RWPE2 (cell line): ENCODE measurements at regions not wholly inside any gene's neighbourhood (a gene's known extent, or its start where the extent isn't known, plus 50 kb on each side); places are given as distances from the start of the nearest gene placed in this dataset.

Source experiments
- ATAC-seq: fragments of 200-7000 bp; cut with Tn5 transposase; 3 replicates; pipeline ENCODE4 v1.9.1; 2021; ENCODE audit warnings: low read depth
- DNase-seq: peaks from one replicate; pipeline ENCODE4 v3.0.0-alpha.2; 2020; ENCODE audit warnings: low spot score
- H3K27ac ChIP-seq: fragments of 450-650 bp; 2 replicates; pipeline ENCODE4 v1.5.1; 2017; ENCODE audit warnings: mild to moderate bottlenecking; ENCODE audit not compliant: poor library complexity, severe bottlenecking
- H3K27me3 ChIP-seq: fragments of 250-450 bp; sonication (Bioruptor Pico); 2 replicates; pipeline ENCODE4 v1.5.1; 2021; ENCODE audit warnings: mild to moderate bottlenecking, moderate library complexity; ENCODE audit not compliant: insufficient read depth, poor library complexity, severe bottlenecking
- H3K36me3 ChIP-seq: fragments of 250-450 bp; sonication (Bioruptor Pico); 2 replicates; pipeline ENCODE4 v1.5.1; 2020; ENCODE audit warnings: low read depth, mild to moderate bottlenecking, moderate library complexity
- H3K4me1 ChIP-seq: fragments of 250-450 bp; sonication (Bioruptor Pico); 2 replicates; pipeline ENCODE4 v1.5.1; 2021; ENCODE audit warnings: mild to moderate bottlenecking, moderate library complexity; ENCODE audit not compliant: insufficient read depth, poor library complexity, severe bottlenecking
- H3K4me3 ChIP-seq: fragments of 250-450 bp; sonication (Bioruptor Pico); 2 replicates; pipeline ENCODE4 v1.5.1; 2021; ENCODE audit warnings: mild to moderate bottlenecking, moderate library complexity; ENCODE audit not compliant: severe bottlenecking
- H3K9me3 ChIP-seq: fragments of 250-450 bp; sonication (Bioruptor Pico); 2 replicates; pipeline ENCODE4 v1.5.1; 2021; ENCODE audit warnings: mild to moderate bottlenecking, moderate library complexity; ENCODE audit not compliant: severe bottlenecking
- CTCF ChIP-seq: fragments of 450-650 bp; IDR thresholded peaks from one replicate; pipeline ENCODE4 v1.5.1; 2017; ENCODE audit warnings: mild to moderate bottlenecking, moderate library complexity; ENCODE audit not compliant: poor library complexity, severe bottlenecking

GRCh38 chr7:17405786-17406185 lies 107.3 kb downstream of the AHR start:
- Histone ChIP-seq H3K27ac (peak overlapping the region; percentile 70), H3K27me3 (no peaks in the 10 kb centered on the region), H3K4me1 (peaks cover 63% of the 10 kb centered on the region), H3K4me3 (no peak overlapping the region), H3K36me3 (no peaks in the 10 kb centered on the region), H3K9me3 (no peaks in the 10 kb centered on the region)
- TF ChIP-seq CTCF, result no peak
- DNase-seq, result no peak
- ATAC-seq, result peak; percentile 70

GRCh38 chr7:17406738-17407137 lies 108.3 kb downstream of the AHR start:
- Histone ChIP-seq H3K4me3 (no peak overlapping the region), H3K4me1 (peaks cover 57% of the 10 kb centered on the region), H3K36me3 (no peaks in the 10 kb centered on the region), H3K27ac (peak overlapping the region; percentile 70), H3K27me3 (no peaks in the 10 kb centered on the region), H3K9me3 (no peaks in the 10 kb centered on the region)
- TF ChIP-seq CTCF, result no peak
- ATAC-seq (peak; percentile 16; the same call in 1 of the 3 replicates), DNase-seq (no peak)

- H3K4me1 ChIP-seq, result peaks cover 52% of the 10 kb centered on the region
- H3K9me3 ChIP-seq, result no peaks in the 10 kb centered on the region
- TF ChIP-seq CTCF, result no peak
- no peaks in the 10 kb centered on the region for H3K36me3 ChIP-seq
- H3K27ac ChIP-seq, result peak overlapping the region; percentile 70
- no peak overlapping the region for H3K4me3 ChIP-seq
- DNase-seq (no peak), ATAC-seq (no peak)
- H3K27me3 ChIP-seq, result no peaks in the 10 kb centered on the region
These were observed 108.8 kb downstream of the AHR start for GRCh38 chr7:17407229-17407628.

GRCh38 chr7:17408245-17408903 lies 109.9 kb downstream of the AHR start:
- Histone ChIP-seq H3K27me3 (no peaks in the 10 kb centered on the region), H3K4me1 (peaks cover 43% of the 10 kb centered on the region), H3K36me3 (no peaks in the 10 kb centered on the region), H3K27ac (peak overlapping the region; percentile 70), H3K9me3 (no peaks in the 10 kb centered on the region), H3K4me3 (no peak overlapping the region)
- DNase-seq, result peak; percentile 76
- peak; percentile 84 for ATAC-seq
- no peak for TF ChIP-seq CTCF

- Histone ChIP-seq H3K27me3 (no peaks in the 10 kb centered on the region), H3K27ac (peak overlapping the region; percentile 70), H3K9me3 (no peaks in the 10 kb centered on the region), H3K4me1 (peaks cover 43% of the 10 kb centered on the region), H3K36me3 (no peaks in the 10 kb centered on the region), H3K4me3 (no peak overlapping the region)
- DNase-seq (no peak), ATAC-seq (peak; percentile 34; the same call in 2 of the 3 replicates)
- no peak for TF ChIP-seq CTCF
These were observed 110.4 kb downstream of the AHR start for GRCh38 chr7:17408904-17409290.
